Neural cell (in vitro differentiated cells): ENCODE measurements at regions not wholly inside any gene's neighbourhood (a gene's known extent, or its start where the extent isn't known, plus 50 kb on each side); places are given as distances from the start of the nearest gene placed in this dataset.

Experiments used
- H2AFZ ChIP-seq: fragments of 200-600, 300-800 bp; sonication (generic), shearing (Covaris generic); 2 replicates; pipeline ENCODE4 v1.6.0; 2014; ENCODE audit warnings: low read depth, mild to moderate bottlenecking, antibody characterized with exemption, low read length, moderate library complexity
- H3F3A ChIP-seq: fragments of 200-600 bp; shearing (Covaris generic); 2 replicates; pipeline ENCODE4 v1.6.1; 2016; ENCODE audit warnings: mild to moderate bottlenecking, moderate library complexity, mixed read lengths, antibody characterized with exemption, low read length; ENCODE audit not compliant: insufficient read depth, poor library complexity, severe bottlenecking
- H3K27ac ChIP-seq: fragments of 200-600, 300-800 bp; sonication (generic), shearing (Covaris generic); 2 replicates; pipeline ENCODE4 v1.5.1; 2014; ENCODE audit warnings: mild to moderate bottlenecking, low read length, moderate library complexity
- H3K27me3 ChIP-seq: fragments of 300-800, 200-600 bp; sonication (generic), shearing (Covaris generic); 2 replicates; pipeline ENCODE4 v1.6.0; 2014; ENCODE audit warnings: mild to moderate bottlenecking, low read depth, low read length, moderate library complexity; ENCODE audit not compliant: insufficient read depth
- H3K36me3 ChIP-seq: fragments of 300-800, 200-600 bp; sonication (generic), shearing (Covaris generic); 2 replicates; pipeline ENCODE4 v1.5.1; 2014; ENCODE audit warnings: mild to moderate bottlenecking, antibody characterized with exemption, low read length, moderate library complexity; ENCODE audit not compliant: insufficient read depth
- H3K4me2 ChIP-seq: fragments of 300-800, 200-600 bp; sonication (generic), shearing (Covaris generic); 2 replicates; pipeline ENCODE4 v1.6.0; 2014; ENCODE audit warnings: mild to moderate bottlenecking, low read length
- H3K4me3 ChIP-seq: fragments of 300-800, 200-600 bp; sonication (generic), shearing (Covaris generic); 2 replicates; pipeline ENCODE4 v1.5.1; 2014; ENCODE audit warnings: mild to moderate bottlenecking, low read length, moderate library complexity
- H3K79me2 ChIP-seq: fragments of 200-600 bp; shearing (Covaris generic); replicated peaks from 2 replicates; pipeline ENCODE4 v1.6.0; 2014; ENCODE audit warnings: mild to moderate bottlenecking, low read length, moderate library complexity; ENCODE audit not compliant: insufficient read depth
- H3K9ac ChIP-seq: fragments of 300-800, 200-600 bp; sonication (generic), shearing (Covaris generic); 2 replicates; pipeline ENCODE4 v1.6.1; 2016; ENCODE audit warnings: mild to moderate bottlenecking, low read length, mixed read lengths
- H3K9me2 ChIP-seq: fragments of 200-600 bp; shearing (Covaris generic); 2 replicates; pipeline ENCODE4 v1.6.1; 2016; ENCODE audit warnings: mild to moderate bottlenecking, low read length, mixed read lengths; ENCODE audit not compliant: insufficient read depth
- H3K9me3 ChIP-seq: fragments of 200-600, 300-800 bp; sonication (generic), shearing (Covaris generic); 2 replicates; pipeline ENCODE4 v1.6.1; 2016; ENCODE audit warnings: mild to moderate bottlenecking, mixed run types, low read length, moderate library complexity, mixed read lengths
- H4K20me1 ChIP-seq: fragments of 200-600 bp; shearing (Covaris generic); 2 replicates; pipeline ENCODE4 v1.6.1; 2016; ENCODE audit warnings: mild to moderate bottlenecking, mixed run types; ENCODE audit not compliant: insufficient read depth
- CTCF ChIP-seq: fragments of 450-650 bp; IDR thresholded peaks from 2 replicates; pipeline ENCODE4 v1.5.1; 2014; ENCODE audit warnings: antibody characterized with exemption, mild to moderate bottlenecking, moderate library complexity; ENCODE audit not compliant: poor library complexity, severe bottlenecking
- EP300 ChIP-seq: fragments of 450-650 bp; conservative IDR thresholded peaks from 2 replicates; pipeline ENCODE4 v1.6.1; 2014; ENCODE audit warnings: antibody characterized with exemption, mild to moderate bottlenecking, moderate library complexity; ENCODE audit not compliant: poor library complexity, severe bottlenecking
- EZH2 ChIP-seq: fragments of 200-600, 300-800 bp; shearing (Covaris generic), sonication (generic); IDR thresholded peaks from 2 replicates; pipeline ENCODE4 v1.6.1; 2014; ENCODE audit warnings: antibody characterized with exemption, low read length, borderline replicate concordance, mild to moderate bottlenecking; ENCODE audit not compliant: insufficient read depth, poor library complexity, severe bottlenecking
- MXI1 ChIP-seq: fragments of 450-650 bp; conservative IDR thresholded peaks from 2 replicates; pipeline ENCODE4 v1.6.1; 2014; ENCODE audit warnings: antibody characterized with exemption, mild to moderate bottlenecking; ENCODE audit not compliant: poor library complexity, severe bottlenecking
- POLR2AphosphoS5 ChIP-seq: IDR thresholded peaks from 2 replicates; pipeline ENCODE4 v1.6.1; 2012
- RAD21 ChIP-seq: fragments of 450-650 bp; conservative IDR thresholded peaks from 2 replicates; pipeline ENCODE4 v1.6.1; 2014; ENCODE audit warnings: antibody characterized with exemption, mild to moderate bottlenecking, moderate library complexity
- SMC3 ChIP-seq: fragments of 450-650 bp; conservative IDR thresholded peaks from 2 replicates; pipeline ENCODE4 v1.6.1; 2014; ENCODE audit warnings: antibody characterized with exemption, mild to moderate bottlenecking, moderate library complexity; ENCODE audit not compliant: poor library complexity
- TAF1 ChIP-seq: IDR thresholded peaks from 2 replicates; pipeline ENCODE4 v1.6.1; 2012; ENCODE audit warnings: low read depth
- TF ChIP-seq, protein P1 (sequence below): IDR thresholded peaks from 2 replicates; pipeline ENCODE4 v1.6.1; 2012; ENCODE audit warnings: borderline replicate concordance

DNA sequence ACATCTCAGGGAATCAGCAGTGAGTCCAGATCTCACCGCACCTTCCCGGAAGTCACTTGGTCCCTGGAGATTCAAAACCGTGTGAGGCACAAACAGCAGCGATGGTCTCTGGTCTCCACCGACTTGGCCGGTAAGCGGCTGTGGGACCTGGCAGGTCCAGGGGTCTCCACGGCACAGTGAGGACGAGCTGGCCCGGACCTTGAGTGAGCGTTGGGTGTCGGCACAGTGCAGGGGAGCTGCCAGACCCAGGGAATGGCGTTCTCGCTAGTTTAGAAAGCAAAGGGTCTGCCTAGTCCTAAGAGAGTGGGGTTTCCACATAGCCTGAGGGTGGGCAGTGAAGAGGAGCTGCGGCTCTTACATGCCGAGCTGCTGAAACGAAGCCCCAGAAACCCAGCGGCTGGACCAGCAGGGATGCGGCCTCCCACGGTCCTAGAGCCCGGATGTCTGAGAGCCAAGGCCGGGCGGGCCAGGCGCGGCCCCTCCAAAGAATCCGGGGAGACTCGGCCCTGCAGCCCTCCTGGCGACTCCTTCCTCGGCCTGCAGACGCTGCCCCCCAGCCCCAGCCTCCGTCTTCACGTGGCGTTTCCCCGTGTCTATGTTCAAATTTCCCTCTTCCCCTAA lies 185.0 kb downstream of the ERMARD start:
- no peak overlapping the region for H3K27ac ChIP-seq
- no peak overlapping the region for H3K9ac ChIP-seq
- H3K36me3 ChIP-seq: no peaks in the 10 kb centered on the region
- H3K79me2 ChIP-seq: no peaks in the 10 kb centered on the region
- no peak overlapping the region for H2AFZ ChIP-seq
- no peaks in the 10 kb centered on the region for H3K27me3 ChIP-seq
- H3K4me3 ChIP-seq: no peak overlapping the region
- H3K4me2 ChIP-seq: no peak overlapping the region
- TF ChIP-seq RAD21 (no peak), EP300 (no peak), EZH2 (no peak), SMC3 (no peak), TAF1 (no peak), CTCF (no peak), POLR2AphosphoS5 (no peak), MXI1 (no peak)
- TF ChIP-seq, protein P1, sequence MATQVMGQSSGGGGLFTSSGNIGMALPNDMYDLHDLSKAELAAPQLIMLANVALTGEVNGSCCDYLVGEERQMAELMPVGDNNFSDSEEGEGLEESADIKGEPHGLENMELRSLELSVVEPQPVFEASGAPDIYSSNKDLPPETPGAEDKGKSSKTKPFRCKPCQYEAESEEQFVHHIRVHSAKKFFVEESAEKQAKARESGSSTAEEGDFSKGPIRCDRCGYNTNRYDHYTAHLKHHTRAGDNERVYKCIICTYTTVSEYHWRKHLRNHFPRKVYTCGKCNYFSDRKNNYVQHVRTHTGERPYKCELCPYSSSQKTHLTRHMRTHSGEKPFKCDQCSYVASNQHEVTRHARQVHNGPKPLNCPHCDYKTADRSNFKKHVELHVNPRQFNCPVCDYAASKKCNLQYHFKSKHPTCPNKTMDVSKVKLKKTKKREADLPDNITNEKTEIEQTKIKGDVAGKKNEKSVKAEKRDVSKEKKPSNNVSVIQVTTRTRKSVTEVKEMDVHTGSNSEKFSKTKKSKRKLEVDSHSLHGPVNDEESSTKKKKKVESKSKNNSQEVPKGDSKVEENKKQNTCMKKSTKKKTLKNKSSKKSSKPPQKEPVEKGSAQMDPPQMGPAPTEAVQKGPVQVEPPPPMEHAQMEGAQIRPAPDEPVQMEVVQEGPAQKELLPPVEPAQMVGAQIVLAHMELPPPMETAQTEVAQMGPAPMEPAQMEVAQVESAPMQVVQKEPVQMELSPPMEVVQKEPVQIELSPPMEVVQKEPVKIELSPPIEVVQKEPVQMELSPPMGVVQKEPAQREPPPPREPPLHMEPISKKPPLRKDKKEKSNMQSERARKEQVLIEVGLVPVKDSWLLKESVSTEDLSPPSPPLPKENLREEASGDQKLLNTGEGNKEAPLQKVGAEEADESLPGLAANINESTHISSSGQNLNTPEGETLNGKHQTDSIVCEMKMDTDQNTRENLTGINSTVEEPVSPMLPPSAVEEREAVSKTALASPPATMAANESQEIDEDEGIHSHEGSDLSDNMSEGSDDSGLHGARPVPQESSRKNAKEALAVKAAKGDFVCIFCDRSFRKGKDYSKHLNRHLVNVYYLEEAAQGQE: no peak
- H4K20me1 ChIP-seq: no peaks in the 10 kb centered on the region
- no peaks in the 10 kb centered on the region for H3F3A ChIP-seq
- no peaks in the 10 kb centered on the region for H3K9me2 ChIP-seq
- H3K9me3 ChIP-seq: no peaks in the 10 kb centered on the region

DNA sequence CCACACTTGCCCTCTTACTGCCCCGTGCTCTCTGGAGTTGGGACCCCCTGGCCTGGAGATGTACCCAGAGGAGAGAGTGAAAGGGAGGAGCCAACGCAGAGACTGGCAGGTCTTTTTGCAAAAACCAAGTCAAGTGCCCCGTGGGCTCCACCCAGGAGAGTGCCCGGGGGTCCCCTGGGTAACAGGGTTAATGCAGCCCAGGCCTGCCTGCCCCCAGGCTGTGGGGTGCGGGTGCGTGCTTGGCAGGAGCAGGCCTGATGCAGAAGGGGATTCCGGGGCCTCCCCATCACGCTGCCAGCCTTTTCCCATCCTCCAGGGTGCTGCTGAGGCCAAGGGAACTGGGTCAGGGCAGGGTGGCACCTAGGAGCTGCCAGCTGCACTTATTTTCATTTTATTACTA lies 184.4 kb downstream of the ERMARD start:
- Histone ChIP-seq H3K36me3 (no peaks in the 10 kb centered on the region), H3K79me2 (no peaks in the 10 kb centered on the region), H3K4me2 (no peak overlapping the region), H3F3A (no peaks in the 10 kb centered on the region), H2AFZ (no peak overlapping the region), H3K27ac (no peak overlapping the region), H3K9ac (no peak overlapping the region), H3K27me3 (no peaks in the 10 kb centered on the region), H4K20me1 (no peaks in the 10 kb centered on the region), H3K4me3 (no peak overlapping the region), H3K9me3 (no peaks in the 10 kb centered on the region), H3K9me2 (no peaks in the 10 kb centered on the region)
- TF ChIP-seq EZH2 (no peak), TAF1 (no peak), SMC3 (no peak), EP300 (no peak), CTCF (no peak), MXI1 (no peak), RAD21 (no peak), POLR2AphosphoS5 (no peak)
- TF ChIP-seq, protein P1: no peak
